ENCODE measurements at regions not wholly inside any gene's neighbourhood (a gene's known extent, or its start where the extent isn't known, plus 50 kb on each side); places are given as distances from the start of the nearest gene placed in this dataset.

- no peak for TF ChIP-seq CTCF (IDR thresholded peaks at IDR 0.05)
- Histone ChIP-seq H3K27me3 (ENCODE audit: control insufficient read depth, insufficient read depth, low read length) (no peaks in the 10 kb centered on the region), H3K36me3 (ENCODE audit: control insufficient read depth, insufficient read depth, low read length) (no peaks in the 10 kb centered on the region), H3K4me3 (ENCODE audit: low read length) (no peak overlapping the region), H3K9me3 (ENCODE audit: control insufficient read depth, insufficient read depth, low read length) (no peaks in the 10 kb centered on the region), H3K4me1 (ENCODE audit: control insufficient read depth, insufficient read depth, low read length) (no peaks in the 10 kb centered on the region), H3K27ac (ENCODE audit: low read length) (no peak overlapping the region)
- no peak for ATAC-seq
- H3K36me3 Mint-ChIP-seq, result no peaks in the 10 kb centered on the region
- WGBS (ENCODE audit: insufficient coverage), result 72% methylated on average over 7 of the region's 7 CpGs
- no peak for DNase-seq
- no peaks in the 10 kb centered on the region for H3K27me3 Mint-ChIP-seq (ENCODE audit: low read depth in 2 of 2)
- H3K4me1 Mint-ChIP-seq, result no peaks in the 10 kb centered on the region
- peaks cover 13 to 15% of the 10 kb centered on the region in 2 donors for H3K9me3 Mint-ChIP-seq
- intact Hi-C loops (cut with micrococcal nuclease), result no loop called here
- no peak overlapping the region for H3K27ac Mint-ChIP-seq
- H3K4me3 Mint-ChIP-seq, result no peak overlapping the region
Measured at GRCh38 chr5:31119938-31120641, 73.4 kb upstream of the CDH6 start.

- H3K27ac Mint-ChIP-seq, result no peak overlapping the region
- no peaks in the 10 kb centered on the region for H3K27me3 Mint-ChIP-seq (ENCODE audit: low read depth in 2 of 2)
- DNase-seq, result no peak
- H3K36me3 Mint-ChIP-seq, result no peaks in the 10 kb centered on the region
- no peak overlapping the region for H3K4me3 Mint-ChIP-seq
- no peak for ATAC-seq
- Histone ChIP-seq H3K4me1 (ENCODE audit: control insufficient read depth, insufficient read depth, low read length) (no peaks in the 10 kb centered on the region), H3K27me3 (ENCODE audit: control insufficient read depth, insufficient read depth, low read length) (no peaks in the 10 kb centered on the region), H3K9me3 (ENCODE audit: control insufficient read depth, insufficient read depth, low read length) (no peaks in the 10 kb centered on the region), H3K27ac (ENCODE audit: low read length) (no peak overlapping the region), H3K36me3 (ENCODE audit: control insufficient read depth, insufficient read depth, low read length) (no peaks in the 10 kb centered on the region), H3K4me3 (ENCODE audit: low read length) (no peak overlapping the region)
- peaks cover 11% of the 10 kb centered on the region in 2 donors for H3K9me3 Mint-ChIP-seq
- intact Hi-C loops (cut with micrococcal nuclease), result no loop called here
- 100% methylated on average over 3 of the region's 6 CpGs for WGBS (ENCODE audit: insufficient coverage)
- no peaks in the 10 kb centered on the region for H3K4me1 Mint-ChIP-seq
- no peak for TF ChIP-seq CTCF (IDR thresholded peaks at IDR 0.05)
Measured at GRCh38 chr5:31116466-31117031, 76.9 kb upstream of the CDH6 start.

DNA sequence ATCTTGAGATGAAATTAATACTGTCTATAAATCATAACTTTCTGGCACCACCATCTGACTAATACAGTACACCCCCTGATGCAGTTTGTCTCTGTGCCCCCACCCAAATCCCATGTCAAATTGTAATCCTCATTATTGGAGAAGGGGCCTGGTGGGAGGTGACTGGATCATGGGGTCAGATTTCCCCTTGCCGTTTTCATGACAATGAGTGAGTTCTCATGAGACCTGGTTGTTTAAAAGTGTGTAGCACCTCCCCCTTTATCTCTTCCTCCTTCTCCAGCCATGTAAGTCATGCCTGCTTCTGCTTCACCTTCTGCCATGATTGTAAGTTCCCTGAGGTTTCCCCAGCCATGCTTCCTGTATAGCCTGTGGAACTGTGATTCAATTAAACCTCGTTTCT lies 78.7 kb upstream of the CDH6 start:
- no peak for TF ChIP-seq CTCF (IDR thresholded peaks at IDR 0.05)
- Histone ChIP-seq H3K27me3 (ENCODE audit: control insufficient read depth, insufficient read depth, low read length) (no peaks in the 10 kb centered on the region), H3K27ac (ENCODE audit: low read length) (no peak overlapping the region), H3K9me3 (ENCODE audit: control insufficient read depth, insufficient read depth, low read length) (no peaks in the 10 kb centered on the region), H3K4me3 (ENCODE audit: low read length) (no peak overlapping the region), H3K4me1 (ENCODE audit: control insufficient read depth, insufficient read depth, low read length) (no peaks in the 10 kb centered on the region), H3K36me3 (ENCODE audit: control insufficient read depth, insufficient read depth, low read length) (no peaks in the 10 kb centered on the region)
- Mint-ChIP-seq H3K27ac (no peak overlapping the region), H3K9me3 (peaks cover 11 to 13% of the 10 kb centered on the region in 2 donors), H3K4me3 (no peak overlapping the region), H3K4me1 (no peaks in the 10 kb centered on the region), H3K36me3 (no peaks in the 10 kb centered on the region), H3K27me3 (ENCODE audit: low read depth in 2 of 2) (no peaks in the 10 kb centered on the region)
- ATAC-seq (no peak), DNase-seq (no peak)
- intact Hi-C loops (cut with micrococcal nuclease), result no loop called here
- WGBS (ENCODE audit: insufficient coverage), result 53% methylated on average over 2 of the region's 2 CpGs
